HG02588 (cell line): ENCODE measurements at regions not wholly inside any gene's neighbourhood (a gene's known extent, or its start where the extent isn't known, plus 50 kb on each side); places are given as distances from the start of the nearest gene placed in this dataset.

Experiments
- ATAC-seq: cut with Tn5 transposase; IDR thresholded peaks from one replicate; pipeline ENCODE4 v1.9.1; 2021; ENCODE audit warnings: mild to moderate bottlenecking, moderate library complexity; ENCODE audit not compliant: unreplicated experiment

GRCh38 chr2:3065928-3066327 lies 311.7 kb downstream of the EIPR1 start:
- no peak for ATAC-seq

DNA sequence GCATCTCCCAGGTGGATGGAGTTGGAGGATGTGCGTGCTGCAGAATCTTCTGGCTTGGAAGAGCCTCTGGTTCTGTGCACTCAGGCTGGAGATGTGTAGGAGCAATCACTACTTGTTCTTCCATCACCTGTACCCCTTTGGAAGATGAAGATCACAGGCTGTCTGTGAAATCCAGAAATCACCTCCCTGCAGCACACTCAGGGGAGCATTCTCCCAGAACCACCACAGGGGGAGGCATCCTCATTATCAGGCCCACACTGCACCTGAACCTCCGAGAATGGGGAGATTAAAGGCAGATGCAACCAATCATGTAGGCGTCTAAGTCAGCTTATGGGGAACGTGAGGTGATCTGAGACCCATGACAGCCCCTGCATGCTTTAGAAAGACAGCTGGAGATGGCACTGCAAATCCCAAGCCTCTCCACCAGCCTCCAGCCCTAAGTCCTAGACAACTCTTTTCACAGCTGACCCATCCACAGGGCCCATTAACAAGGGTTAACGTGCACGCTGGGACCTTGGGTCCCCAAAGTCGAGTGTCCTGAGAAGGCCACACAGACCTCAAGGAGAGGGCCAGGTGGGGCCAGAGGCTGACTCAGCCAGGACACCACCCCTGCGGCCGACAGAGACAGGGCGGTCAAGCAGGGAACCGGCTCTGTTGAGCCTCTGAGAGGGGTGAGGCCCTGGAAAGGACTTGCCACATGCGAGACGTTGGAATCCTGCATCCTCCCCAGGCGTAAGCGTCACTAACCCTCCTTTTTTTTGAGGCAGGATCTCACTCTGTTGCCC lies 314.9 kb downstream of the EIPR1 start:
- ATAC-seq = no peak

DNA sequence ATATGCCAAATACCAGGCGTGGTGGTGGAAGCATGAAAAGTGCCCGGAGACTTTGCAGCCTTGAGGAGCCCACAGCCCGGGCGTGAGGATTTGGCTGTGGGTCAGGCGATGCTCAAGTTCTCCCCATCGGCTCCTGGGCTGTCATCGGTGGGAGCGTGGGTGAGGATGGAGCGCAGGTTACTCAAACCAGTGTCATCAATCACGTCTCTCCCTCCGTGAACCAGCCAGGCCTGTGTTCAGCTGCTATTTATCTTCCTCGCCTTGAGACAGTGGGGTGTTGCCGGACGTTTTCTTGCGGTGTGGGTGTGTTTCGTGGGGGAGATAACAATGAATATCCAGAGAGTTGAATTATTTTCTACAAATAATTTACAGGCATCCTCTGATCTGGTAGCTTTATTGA lies 317.6 kb downstream of the EIPR1 start:
- ATAC-seq = no peak

- ATAC-seq = no peak
Measured at GRCh38 chr2:3059141-3059925, 318.3 kb downstream of the EIPR1 start.

- no peak for ATAC-seq
Measured at GRCh38 chr2:3054066-3054465, 323.6 kb downstream of the EIPR1 start.

- no peak for ATAC-seq
Measured at GRCh38 chr2:3051266-3051665, 326.4 kb downstream of the EIPR1 start.

- ATAC-seq = no peak
Measured at GRCh38 chr2:3046170-3046865, 331.3 kb downstream of the EIPR1 start.

DNA sequence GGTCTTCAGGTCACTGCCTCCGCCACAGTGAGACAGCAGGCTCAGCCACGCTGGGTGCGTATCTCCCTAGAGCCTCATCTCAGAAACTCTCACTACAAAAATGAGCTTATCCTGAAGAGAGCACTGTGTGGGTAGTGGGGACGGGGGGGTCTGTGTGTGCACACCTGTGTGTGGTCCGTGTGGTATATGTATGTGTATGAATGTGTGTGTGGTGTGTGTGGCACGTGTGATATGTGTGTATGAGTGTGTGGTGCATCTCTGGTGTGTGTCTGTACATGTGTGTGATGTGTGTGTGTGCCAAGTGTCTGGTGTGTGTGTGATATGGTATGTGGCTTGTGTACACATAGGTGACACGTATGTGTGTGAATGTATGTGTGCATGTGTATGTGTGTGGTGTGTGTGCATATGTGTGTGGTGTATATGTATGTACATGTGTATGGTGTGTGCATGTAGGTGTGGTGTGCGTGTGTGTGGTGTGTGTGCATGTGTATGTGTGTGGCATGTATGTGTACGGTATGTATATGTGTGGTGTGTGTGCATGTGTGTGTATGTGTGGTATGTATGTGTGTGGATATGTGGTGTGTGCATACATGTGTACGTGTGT lies 332.2 kb downstream of the EIPR1 start:
- no peak for ATAC-seq

DNA sequence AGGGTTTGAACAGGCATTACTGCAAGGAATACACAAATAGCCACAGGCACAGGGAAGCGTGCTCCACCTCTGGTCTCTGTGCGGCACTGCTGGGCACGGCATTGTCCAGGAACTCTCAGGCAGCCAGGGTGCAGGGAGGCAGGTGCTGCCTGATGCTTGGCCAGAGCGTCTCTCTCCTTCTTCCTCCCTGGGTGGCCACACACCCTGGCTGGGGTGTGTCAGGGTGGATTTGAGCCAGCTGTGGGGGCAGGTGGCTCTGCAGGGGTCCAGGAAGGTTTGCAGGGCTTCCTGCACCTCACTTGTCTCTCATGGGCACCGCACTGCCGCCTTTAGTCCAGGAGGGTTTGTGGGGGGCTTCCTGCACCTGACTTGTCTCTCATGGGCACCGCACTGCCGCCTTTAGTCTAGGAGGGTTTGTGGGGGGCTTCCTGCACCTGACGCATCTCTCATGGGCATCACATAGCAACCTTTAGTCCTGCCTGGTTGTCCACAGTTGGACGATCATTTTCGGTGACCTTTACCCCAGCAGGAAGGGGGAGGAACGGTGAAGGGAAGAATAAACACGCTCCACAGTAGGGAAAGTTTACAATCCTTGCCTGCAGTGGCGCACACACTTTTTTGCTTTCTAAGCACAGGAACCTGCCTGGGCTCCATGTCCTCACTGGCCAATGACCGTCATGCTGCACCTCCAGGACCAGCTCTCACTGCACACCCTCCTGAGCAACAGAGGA lies 332.9 kb downstream of the EIPR1 start:
- ATAC-seq = no peak

DNA sequence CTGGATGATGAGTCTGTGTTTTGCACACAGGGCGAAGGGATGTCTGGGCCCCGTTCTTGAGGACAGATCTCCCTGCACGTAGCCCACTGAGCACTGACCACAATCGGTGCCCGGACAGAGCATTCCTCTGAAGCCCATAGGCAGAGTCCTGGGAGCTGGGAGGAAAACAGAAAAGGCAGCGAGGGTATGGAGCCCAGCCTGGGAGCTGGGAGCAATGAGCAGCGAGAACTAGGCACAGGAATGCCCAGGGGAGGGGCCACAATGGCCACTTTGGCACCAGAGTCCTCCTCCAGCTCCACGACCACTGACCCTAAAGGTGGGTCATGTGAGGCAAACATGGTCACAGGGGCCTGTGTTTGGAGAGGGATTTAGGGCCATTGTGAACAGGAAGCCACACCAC lies 333.9 kb downstream of the EIPR1 start:
- no peak for ATAC-seq

DNA sequence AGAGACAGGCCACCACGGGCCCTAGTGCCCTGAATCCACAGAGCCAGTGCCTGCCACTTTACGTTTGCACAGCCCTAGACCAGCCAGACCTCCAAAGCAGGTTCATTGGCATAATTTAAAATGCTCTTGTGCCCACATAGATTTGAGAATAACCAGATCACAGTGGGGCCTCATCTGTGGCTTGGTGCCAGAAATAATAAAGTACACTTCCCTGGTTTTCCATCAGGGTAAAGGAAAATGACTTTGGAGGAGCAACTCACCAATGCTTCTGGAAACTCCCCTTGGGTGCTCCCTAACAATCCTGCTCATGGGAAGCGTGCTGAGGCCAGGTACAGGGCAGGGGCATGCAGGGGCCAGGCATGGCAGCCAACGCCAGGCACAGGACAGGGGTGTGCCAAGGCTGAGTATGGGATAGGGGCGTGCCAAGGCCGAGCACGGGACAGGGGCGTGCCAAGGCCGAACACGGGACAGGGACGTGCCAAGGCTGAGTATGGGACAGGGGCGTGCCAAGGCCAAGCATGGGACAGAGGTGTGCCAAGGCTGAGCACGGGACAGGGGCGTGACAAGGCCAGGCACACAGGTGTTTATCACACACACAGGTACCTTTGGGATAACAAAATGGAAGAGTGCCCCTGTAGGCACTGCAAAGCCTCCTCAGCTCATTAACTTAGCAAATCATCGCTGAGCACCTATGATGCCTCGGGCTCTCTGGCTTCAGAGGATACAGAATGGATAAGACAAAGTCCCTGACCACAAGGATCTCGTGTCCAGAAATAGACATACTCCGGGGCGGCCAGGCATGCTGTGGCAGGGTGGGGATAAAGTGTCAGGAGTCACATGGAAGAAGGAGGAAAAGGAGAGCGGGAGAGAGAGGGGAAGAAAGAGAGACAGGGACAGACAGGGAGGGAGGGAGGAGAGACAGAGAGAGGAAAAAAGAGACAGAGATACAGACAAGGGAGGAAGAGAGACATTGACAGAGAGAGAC lies 334.7 kb downstream of the EIPR1 start:
- no peak for ATAC-seq

DNA sequence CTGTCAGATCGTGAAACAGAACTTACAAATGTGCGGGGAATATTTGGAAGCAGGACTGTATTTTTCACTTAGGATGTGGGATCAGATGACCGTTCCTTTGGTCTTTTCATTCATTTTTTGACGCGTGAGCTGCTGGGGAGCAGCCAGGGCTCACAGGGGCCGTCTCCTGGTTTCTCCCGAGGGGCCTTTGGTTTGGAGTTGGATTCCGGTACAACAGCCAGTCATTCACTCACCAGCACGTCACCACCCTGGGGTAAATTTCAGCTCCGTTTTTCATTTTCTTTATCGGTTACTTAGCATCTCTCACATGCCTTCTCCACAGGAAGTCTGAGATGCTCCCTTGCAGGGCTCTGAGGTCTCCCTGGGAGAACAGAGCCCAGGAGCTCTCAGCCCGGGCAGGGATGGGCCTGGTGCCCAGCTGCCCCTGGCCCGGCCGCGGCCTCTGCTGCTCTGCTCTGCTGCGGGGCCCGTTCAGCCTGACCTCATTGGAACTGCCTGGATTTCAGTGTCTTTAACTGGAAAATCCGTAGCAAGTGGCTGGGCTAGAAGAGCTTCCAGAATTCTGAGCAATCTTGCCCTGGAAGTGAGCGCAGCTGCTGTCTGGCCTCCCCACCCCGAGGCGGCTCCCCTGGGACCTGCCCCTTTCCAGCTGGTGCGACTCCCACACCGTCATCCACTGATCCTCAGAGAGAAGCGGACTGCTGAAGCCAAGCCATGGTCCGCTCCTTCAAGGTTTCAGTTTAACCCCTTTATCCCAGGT lies 335.6 kb downstream of the EIPR1 start:
- no peak for ATAC-seq

DNA sequence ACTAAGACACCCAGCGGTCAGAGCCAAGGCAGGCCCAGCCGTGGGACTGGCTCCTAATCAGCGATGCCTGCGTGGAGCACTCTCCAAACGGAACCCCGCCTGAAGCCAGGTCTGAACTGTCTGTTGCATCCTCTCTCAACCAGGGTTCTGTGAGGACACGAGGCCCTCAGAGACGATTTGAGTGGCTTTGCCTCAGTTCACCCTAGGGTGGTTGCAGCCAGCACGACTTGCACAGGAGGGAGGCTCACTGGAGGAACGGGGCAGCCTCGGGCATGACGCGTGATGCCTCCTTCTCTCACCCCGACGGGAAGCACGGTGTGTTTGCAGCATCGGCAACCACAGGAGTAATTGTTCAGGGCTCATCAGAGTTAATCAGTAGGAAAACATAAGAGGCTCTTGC lies 336.4 kb downstream of the EIPR1 start:
- no peak for ATAC-seq

- no peak for ATAC-seq
Measured at GRCh38 chr2:3040496-3041140, 337.0 kb downstream of the EIPR1 start.

DNA sequence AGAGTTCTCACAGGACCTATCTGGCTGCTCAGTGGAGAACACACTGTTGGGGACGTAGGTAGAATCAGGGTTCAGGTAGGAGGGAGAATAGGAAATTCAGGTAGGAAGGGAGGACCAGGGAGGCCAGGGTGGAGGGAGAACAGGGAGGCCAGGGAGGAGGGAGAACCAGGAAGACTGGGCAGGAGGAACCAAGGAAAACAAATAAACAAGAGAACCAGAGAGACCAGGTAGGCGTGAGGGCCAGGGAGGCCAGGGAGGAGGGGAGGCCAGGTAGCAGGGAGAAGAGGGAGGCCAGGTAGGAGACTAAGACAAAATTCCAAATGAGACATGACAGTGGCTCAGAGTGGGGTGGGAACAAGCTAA lies 337.6 kb downstream of the EIPR1 start:
- no peak for ATAC-seq

GRCh38 chr2:3039188-3040065 lies 338.2 kb downstream of the EIPR1 start:
- ATAC-seq = no peak

- no peak for ATAC-seq
Measured at GRCh38 chr2:3038636-3039035, 339.0 kb downstream of the EIPR1 start.
